PC-9 (cell line): ENCODE measurements at regions not wholly inside any gene's neighbourhood (a gene's known extent, or its start where the extent isn't known, plus 50 kb on each side); places are given as distances from the start of the nearest gene placed in this dataset.

Experiments used
- BruUV-seq: library from RNA; stranded (reverse); fragments of 400-500 nt; replicated peaks from 2 replicates; lab custom pipeline; 2021; lab: Mats Ljungman, UMichigan
- CTCF ChIA-PET: fragments of 300-600 bp; sonication (Branson Sonifier 250); formaldehyde crosslinking; loops from one replicate; lab custom pipeline; 2022; ENCODE audit warnings: antibody characterized with exemption; lab: Charles Lee
- POLR2A ChIA-PET: fragments of 300-600 bp; sonication (Branson Sonifier 250); formaldehyde crosslinking; loops from one replicate; lab custom pipeline; 2022; ENCODE audit warnings: antibody characterized with exemption; ENCODE audit not compliant: unreplicated experiment; lab: Charles Lee
- DNase-seq, 2 experiments: peaks; one replicate each; pipeline versions ENCODE4 v3.0.0 to v3.0.0-alpha.2; 2015 to 2022; ENCODE audit warnings: mixed read lengths in 1 of 2
- H2AFZ ChIP-seq: fragments of 200-600 bp; sonication (generic); 2 replicates; pipeline ENCODE4 v1.8.1; 2017; ENCODE audit warnings: antibody characterized with exemption
- H3F3A ChIP-seq: fragments of 200-600 bp; sonication (generic); 2 replicates; pipeline ENCODE4 v1.8.1; 2017; ENCODE audit warnings: antibody characterized with exemption, mild to moderate bottlenecking, low read depth; ENCODE audit not compliant: insufficient read depth
- H3K27ac ChIP-seq: fragments of 200-600 bp; sonication (generic); 2 replicates; pipeline ENCODE4 v1.6.1; 2016; ENCODE audit warnings: mixed run types
- H3K27me3 ChIP-seq: fragments of 200-600 bp; sonication (generic); 2 replicates; pipeline ENCODE4 v1.6.1; 2016; ENCODE audit warnings: low read depth, mixed run types; ENCODE audit not compliant: insufficient read depth
- H3K36me3 ChIP-seq: fragments of 200-600 bp; sonication (generic); 2 replicates; pipeline ENCODE4 v1.6.1; 2016; ENCODE audit warnings: low read depth, mixed run types
- H3K4me1 ChIP-seq: fragments of 200-600 bp; sonication (generic); replicated peaks from 2 replicates; pipeline ENCODE4 v1.6.1; 2016; ENCODE audit warnings: mixed run types; ENCODE audit not compliant: insufficient read depth
- H3K4me2 ChIP-seq: fragments of 200-600 bp; sonication (generic); 2 replicates; pipeline ENCODE4 v1.6.1; 2017; ENCODE audit warnings: mixed run types
- H3K4me3 ChIP-seq: fragments of 200-600 bp; sonication (generic); 2 replicates; pipeline ENCODE4 v1.6.1; 2016; ENCODE audit warnings: mixed run types
- H3K79me2 ChIP-seq: fragments of 200-600 bp; sonication (generic); 2 replicates; pipeline ENCODE4 v1.6.1; 2017; ENCODE audit warnings: low read depth, mixed run types
- H3K9me2 ChIP-seq: fragments of 200-600 bp; sonication (generic); 2 replicates; pipeline ENCODE4 v1.8.1; 2017; ENCODE audit warnings: mild to moderate bottlenecking; ENCODE audit not compliant: insufficient read depth
- H3K9me3 ChIP-seq: fragments of 200-600 bp; sonication (generic); 2 replicates; pipeline ENCODE4 v1.8.1; 2016; ENCODE audit warnings: low read depth; ENCODE audit not compliant: insufficient read depth
- H4K20me1 ChIP-seq: fragments of 200-600 bp; sonication (generic); 2 replicates; pipeline ENCODE4 v1.8.1; 2017; ENCODE audit not compliant: insufficient read depth
- EZH2 ChIP-seq: fragments of 200-600 bp; sonication (generic); IDR thresholded peaks from 2 replicates; pipeline ENCODE4 v1.8.0; 2017; ENCODE audit warnings: antibody characterized with exemption, low read depth
- intact Hi-C: fragments of 100-400 bp; cut with micrococcal nuclease; formaldehyde crosslinking; loops from one replicate; pipeline ENCODE4 v1.10.0; 2022; ENCODE audit not compliant: unreplicated experiment
- TF ChIP-seq, protein P1 (sequence below): fragments of 200-600 bp; sonication (generic); conservative IDR thresholded peaks from 2 replicates; pipeline ENCODE4 v1.6.1; 2017; ENCODE audit warnings: mixed run types, antibody characterized with exemption, mild to moderate bottlenecking, moderate library complexity

DNA sequence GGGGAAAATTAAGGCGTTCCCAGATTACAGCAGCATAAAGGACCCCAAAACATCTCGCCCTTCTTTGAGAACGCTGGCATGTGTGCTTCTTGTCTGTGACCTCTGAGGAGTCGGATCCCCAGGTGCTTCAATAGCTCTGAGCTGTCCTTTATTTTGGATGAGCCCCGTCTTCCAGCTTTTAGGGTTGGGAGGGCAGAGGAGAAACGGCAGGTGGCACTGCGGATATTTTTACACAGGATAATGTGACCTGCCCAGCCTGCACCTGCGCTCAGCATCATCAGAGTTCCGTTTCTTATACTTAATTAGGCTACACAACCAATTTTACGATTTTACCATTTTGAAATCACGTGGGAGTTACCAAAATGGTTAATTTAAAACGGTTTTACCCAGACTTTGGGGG, 147.7 kb upstream of the RPS6KA2 start:
- Histone ChIP-seq H3K27ac (no peak overlapping the region), H3K36me3 (no peaks in the 10 kb centered on the region), H3K27me3 (peaks cover 3% of the 10 kb centered on the region; the same call in 1 of the 2 replicates), H3K4me1 (no peaks in the 10 kb centered on the region), H3K4me2 (no peak overlapping the region), H3K4me3 (no peak overlapping the region), H4K20me1 (peaks cover 2% of the 10 kb centered on the region; the same call in 1 of the 2 replicates), H2AFZ (no peak overlapping the region), H3K9me2 (no peaks in the 10 kb centered on the region), H3K9me3 (no peaks in the 10 kb centered on the region), H3K79me2 (no peaks in the 10 kb centered on the region), H3F3A (no peaks in the 10 kb centered on the region)
- TF ChIP-seq, protein P1, sequence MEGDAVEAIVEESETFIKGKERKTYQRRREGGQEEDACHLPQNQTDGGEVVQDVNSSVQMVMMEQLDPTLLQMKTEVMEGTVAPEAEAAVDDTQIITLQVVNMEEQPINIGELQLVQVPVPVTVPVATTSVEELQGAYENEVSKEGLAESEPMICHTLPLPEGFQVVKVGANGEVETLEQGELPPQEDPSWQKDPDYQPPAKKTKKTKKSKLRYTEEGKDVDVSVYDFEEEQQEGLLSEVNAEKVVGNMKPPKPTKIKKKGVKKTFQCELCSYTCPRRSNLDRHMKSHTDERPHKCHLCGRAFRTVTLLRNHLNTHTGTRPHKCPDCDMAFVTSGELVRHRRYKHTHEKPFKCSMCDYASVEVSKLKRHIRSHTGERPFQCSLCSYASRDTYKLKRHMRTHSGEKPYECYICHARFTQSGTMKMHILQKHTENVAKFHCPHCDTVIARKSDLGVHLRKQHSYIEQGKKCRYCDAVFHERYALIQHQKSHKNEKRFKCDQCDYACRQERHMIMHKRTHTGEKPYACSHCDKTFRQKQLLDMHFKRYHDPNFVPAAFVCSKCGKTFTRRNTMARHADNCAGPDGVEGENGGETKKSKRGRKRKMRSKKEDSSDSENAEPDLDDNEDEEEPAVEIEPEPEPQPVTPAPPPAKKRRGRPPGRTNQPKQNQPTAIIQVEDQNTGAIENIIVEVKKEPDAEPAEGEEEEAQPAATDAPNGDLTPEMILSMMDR = no peak
- CTCF ChIA-PET = interaction anchor here (0.6 to 1.0 kb wide), 3 partner anchors 24 to 215 kb away, joined by 3 to 4 read pairs (median 3); no protein-coding TSS in a partner anchor
- POLR2A ChIA-PET = no interaction called here
- no peak for DNase-seq
- BruUV-seq = no TSS peak
- intact Hi-C loops = loop anchor here (1.0 to 10.0 kb wide), 3 partner anchors 215 to 368 kb away; no protein-coding TSS in a partner anchor

DNA sequence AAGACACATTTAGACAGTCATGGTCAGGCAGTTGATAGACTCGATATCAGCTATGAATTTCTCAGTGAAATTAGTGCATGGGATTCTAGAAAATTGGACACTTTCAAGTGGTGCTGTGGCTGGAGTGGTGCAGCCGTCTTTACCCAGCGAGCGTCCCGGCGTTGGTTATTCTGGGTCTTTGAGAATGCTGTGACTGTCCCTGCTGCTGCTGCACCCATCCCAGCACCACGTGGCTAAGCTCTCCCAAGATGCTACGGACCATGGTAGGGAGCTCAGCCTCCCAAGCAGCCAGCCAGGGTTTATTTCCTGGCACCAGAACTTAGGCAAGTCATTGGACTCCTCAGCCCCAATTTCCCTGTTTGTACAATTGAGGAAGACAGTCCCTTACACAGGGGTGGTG, 147.2 kb upstream of the RPS6KA2 start:
- H3F3A ChIP-seq = no peaks in the 10 kb centered on the region
- H4K20me1 ChIP-seq = peaks cover 2% of the 10 kb centered on the region; the same call in 1 of the 2 replicates
- CTCF ChIA-PET = interaction anchor here (0.8 to 1.0 kb wide), 2 partner anchors 154 to 216 kb away, joined by 3 to 4 read pairs; no protein-coding TSS in a partner anchor
- H3K9me3 ChIP-seq = no peaks in the 10 kb centered on the region
- no peak for TF ChIP-seq EZH2
- TF ChIP-seq, protein P1 = no peak
- H3K9me2 ChIP-seq = no peaks in the 10 kb centered on the region
- POLR2A ChIA-PET = no interaction called here
- H2AFZ ChIP-seq = no peak overlapping the region
- H3K4me1 ChIP-seq = no peaks in the 10 kb centered on the region
- H3K4me3 ChIP-seq = no peak overlapping the region
- peaks cover 3% of the 10 kb centered on the region; the same call in 1 of the 2 replicates for H3K27me3 ChIP-seq
- BruUV-seq = no TSS peak
- H3K27ac ChIP-seq = no peak overlapping the region
- intact Hi-C loops = loop anchor here (2.0 to 10.0 kb wide), 2 partner anchors 259 to 369 kb away; no protein-coding TSS in a partner anchor
- no peaks in the 10 kb centered on the region for H3K79me2 ChIP-seq
- no peak overlapping the region for H3K4me2 ChIP-seq
- no peak for DNase-seq
- H3K36me3 ChIP-seq = no peaks in the 10 kb centered on the region

DNA sequence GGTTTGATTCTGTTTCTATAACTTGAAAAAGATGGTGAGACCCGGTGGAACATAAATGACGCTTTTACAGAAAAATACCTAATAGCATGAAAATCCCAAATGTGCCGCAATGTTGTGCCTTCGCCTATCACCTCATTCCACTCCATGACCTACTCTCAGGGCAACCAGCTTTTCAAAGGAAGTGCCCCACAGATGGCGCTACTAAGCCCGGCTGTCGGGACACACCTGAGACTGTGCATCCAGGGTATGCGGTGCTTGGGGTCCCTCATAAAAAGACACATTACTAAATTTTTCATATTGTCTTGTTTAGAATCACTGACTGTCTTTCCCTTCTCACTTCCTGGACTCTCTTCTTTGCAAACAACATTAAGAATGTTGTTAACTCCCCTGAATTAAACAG, 145.5 kb upstream of the RPS6KA2 start:
- intact Hi-C loops = loop anchor here (10.0 kb wide), 1 partner anchor 258 kb away; no protein-coding TSS in a partner anchor

More for the DNA sequence above, 145.5 kb upstream of the RPS6KA2 start:
- Histone ChIP-seq H3K4me2 (no peak overlapping the region), H3K4me1 (no peaks in the 10 kb centered on the region), H3K9me3 (no peaks in the 10 kb centered on the region), H3K79me2 (no peaks in the 10 kb centered on the region), H4K20me1 (peaks cover 2% of the 10 kb centered on the region; the same call in 1 of the 2 replicates), H3F3A (no peaks in the 10 kb centered on the region), H3K36me3 (no peaks in the 10 kb centered on the region), H3K27me3 (peaks cover 3% of the 10 kb centered on the region; the same call in 1 of the 2 replicates), H2AFZ (no peak overlapping the region), H3K4me3 (no peak overlapping the region), H3K9me2 (no peaks in the 10 kb centered on the region), H3K27ac (no peak overlapping the region)
- no peak for DNase-seq
- CTCF ChIA-PET = no interaction called here
- BruUV-seq = no TSS peak
- TF ChIP-seq, protein P1 = no peak; the same call in 1 of the 2 replicates
- no peak for TF ChIP-seq EZH2
- POLR2A ChIA-PET = no interaction called here
